K562 (cell line): ENCODE measurements at regions not wholly inside any gene's neighbourhood (a gene's known extent, or its start where the extent isn't known, plus 50 kb on each side); places are given as distances from the start of the nearest gene placed in this dataset.

ENCODE experiments used
- CBX2 ChIP-seq: fragments of 200-600 bp; sonication (generic); IDR thresholded peaks from one replicate; pipeline ENCODE4 v1.6.1; 2012; ENCODE audit warnings: mild to moderate bottlenecking, low read length, inconsistent platforms; ENCODE audit not compliant: insufficient read depth, poor library complexity, severe bottlenecking
- HNRNPH1 ChIP-seq: fragments of 200-400 bp; formaldehyde crosslinking; optimal IDR thresholded peaks from 2 replicates; pipeline ENCODE3; 2017; ENCODE audit warnings: low read depth, mild to moderate bottlenecking, low read length, moderate library complexity
- ILK ChIP-seq: fragments of 450-650 bp; IDR thresholded peaks from 2 replicates; pipeline ENCODE4 v1.6.1; 2016; ENCODE audit warnings: missing genetic modification characterization, low read depth, mild to moderate bottlenecking, missing compliant biosample characterization, moderate library complexity, borderline replicate concordance
- MCM7 ChIP-seq, 2 experiments: fragments of 450-650 bp; IDR thresholded peaks; 2 replicates each; pipeline ENCODE4 v1.6.1; 2016 to 2018
- MNT ChIP-seq, 2 experiments: fragments of 450-650 bp; conservative IDR thresholded peaks; 2 replicates each; pipeline ENCODE4 v1.6.1; 2017; ENCODE audit warnings: mild to moderate bottlenecking in 2 of 2, moderate library complexity in 2 of 2
- MTA1 ChIP-seq: fragments of 450-650 bp; IDR thresholded peaks from 2 replicates; pipeline ENCODE4 v1.6.1; 2017; ENCODE audit warnings: borderline replicate concordance
- PATZ1 ChIP-seq: fragments of 250-450 bp; sonication (Bioruptor Pico); IDR thresholded peaks from 2 replicates; pipeline ENCODE4 v1.5.0; 2020; ENCODE audit warnings: mild to moderate bottlenecking, borderline replicate concordance
- PPARD ChIP-seq: fragments of 250-450 bp; sonication (Bioruptor Pico); IDR thresholded peaks from 2 replicates; pipeline ENCODE4 v1.8.0; 2022; ENCODE audit warnings: inconsistent platforms, mild to moderate bottlenecking, moderate library complexity
- RNF2 ChIP-seq: sonication (generic); IDR thresholded peaks from 2 replicates; pipeline ENCODE4 v1.6.1; 2016
- TCF7 ChIP-seq: sonication (generic); IDR thresholded peaks from 2 replicates; pipeline ENCODE4 v1.6.1; 2016; ENCODE audit warnings: antibody characterized with exemption, borderline replicate concordance
- ZNF184 ChIP-seq: sonication (generic); formaldehyde crosslinking; IDR thresholded peaks from 2 replicates; pipeline ENCODE4 v1.5.0; 2020; ENCODE audit warnings: missing genetic modification reagents
- ZNF347 ChIP-seq: fragments of 450-650 bp; formaldehyde crosslinking; IDR thresholded peaks from 2 replicates; pipeline ENCODE4 v1.4.0; 2020; ENCODE audit warnings: low read depth, mild to moderate bottlenecking, moderate library complexity
- ZNF668 ChIP-seq: fragments of 250-450 bp; sonication (Bioruptor Pico); IDR thresholded peaks from 2 replicates; pipeline ENCODE4 v1.8.0; 2022; ENCODE audit warnings: mild to moderate bottlenecking, inconsistent platforms

- TF ChIP-seq PATZ1 (CRISPR knock-in tag) (no peak), ZNF184 (no peak), TCF7 (no peak), MNT (conservative IDR thresholded peaks at IDR 0.05) (no peak), CBX2 (no peak), ILK (tag) (no peak), HNRNPH1 (no peak), MTA1 (no peak), PPARD (CRISPR knock-in tag) (no peak), ZNF347 (CRISPR knock-in tag) (no peak), RNF2 (no peak), MCM7 (IDR thresholded peaks at IDR 0.05) (no peak), ZNF668 (CRISPR knock-in tag) (no peak)
These were observed 182.4 kb upstream of the ATP10B start (continued) for GRCh38 chr5:161034451-161034850.
